ENCODE measurements at regions not wholly inside any gene's neighbourhood (a gene's known extent, or its start where the extent isn't known, plus 50 kb on each side); places are given as distances from the start of the nearest gene placed in this dataset.

DNA sequence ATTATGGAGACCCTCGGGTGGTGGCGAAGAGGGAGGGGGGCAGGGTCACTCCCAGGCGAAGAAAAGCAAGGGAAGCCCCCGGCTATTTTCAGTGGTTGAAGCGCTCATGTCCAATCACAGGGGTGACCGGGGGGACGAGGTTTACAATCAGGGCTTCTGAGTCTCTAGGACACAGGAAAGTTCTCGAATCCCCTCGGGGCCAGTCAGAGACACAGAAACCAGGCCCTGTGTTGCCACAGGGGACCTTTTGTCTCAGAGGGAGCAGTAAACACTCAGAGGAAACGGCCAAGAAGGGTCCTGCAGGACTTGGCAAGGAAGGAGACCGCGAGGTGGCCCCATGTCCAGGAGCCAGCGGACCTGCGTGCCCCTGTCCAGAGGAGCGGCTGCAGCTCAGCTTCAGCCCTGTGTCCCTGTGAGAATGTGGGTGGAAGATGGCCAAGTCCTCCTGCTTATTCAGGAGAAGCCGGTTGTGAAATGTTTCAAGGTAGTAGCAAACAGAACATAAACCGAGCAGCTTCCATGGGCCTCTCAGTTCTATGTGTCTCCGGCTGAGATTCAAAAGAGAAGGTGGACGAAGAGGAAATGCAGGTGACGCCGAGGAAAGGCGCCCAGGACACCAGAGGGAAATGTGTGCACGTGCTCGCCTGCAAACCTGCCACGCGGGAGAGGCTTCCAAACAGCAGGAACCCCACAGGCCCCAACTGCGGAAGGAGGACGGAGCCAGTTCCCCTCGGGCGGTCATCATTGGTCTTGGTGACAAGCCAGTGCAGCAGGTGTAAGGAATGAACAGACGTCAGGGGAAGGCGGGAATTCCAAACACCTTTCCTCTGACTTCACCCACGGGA, 357.6 kb downstream of the BRD1 start:
- H3K4me1 ChIP-seq: no peaks in the 10 kb centered on the region

DNA sequence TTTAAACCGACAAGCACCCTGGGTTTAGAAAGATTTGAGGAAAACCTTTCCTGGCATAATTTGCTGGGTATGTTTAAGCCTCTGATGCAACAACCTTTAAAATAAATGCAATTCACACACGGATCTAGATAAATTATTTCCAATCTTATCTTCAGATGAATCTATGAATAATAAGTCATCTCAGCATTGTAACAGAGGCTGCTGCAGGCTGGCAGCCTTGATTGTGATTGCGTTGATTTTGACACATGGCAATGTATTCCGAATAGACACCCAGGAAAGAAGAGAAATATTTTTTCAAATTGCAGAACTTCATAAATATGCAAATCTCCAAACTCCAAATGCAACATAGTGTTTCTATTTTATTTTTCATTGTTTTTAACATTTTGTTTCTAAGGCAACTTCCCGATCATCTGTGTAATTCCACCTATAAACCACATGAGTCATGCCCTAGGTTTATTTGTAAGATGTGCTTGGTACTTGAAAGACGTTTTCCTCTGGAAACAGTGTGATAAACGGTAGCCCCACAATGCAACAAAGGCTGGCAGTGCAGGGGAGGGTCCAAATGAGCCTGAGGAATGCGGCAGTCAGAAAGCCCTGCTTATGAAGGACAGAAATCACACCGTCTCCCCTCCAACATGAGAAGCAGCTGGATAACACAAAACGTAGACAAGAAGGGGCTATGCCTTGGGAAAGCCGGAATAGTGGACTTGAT, 359.0 kb downstream of the BRD1 start:
- Histone ChIP-seq H3K36me3 (no peaks in the 10 kb centered on the region), H3K4me3 (no peak overlapping the region), H3K27me3 (no peaks in the 10 kb centered on the region), H3K27ac (no peak overlapping the region), H3K4me1 (no peaks in the 10 kb centered on the region), H3K9me3 (no peaks in the 10 kb centered on the region)
- TF ChIP-seq, protein P1, sequence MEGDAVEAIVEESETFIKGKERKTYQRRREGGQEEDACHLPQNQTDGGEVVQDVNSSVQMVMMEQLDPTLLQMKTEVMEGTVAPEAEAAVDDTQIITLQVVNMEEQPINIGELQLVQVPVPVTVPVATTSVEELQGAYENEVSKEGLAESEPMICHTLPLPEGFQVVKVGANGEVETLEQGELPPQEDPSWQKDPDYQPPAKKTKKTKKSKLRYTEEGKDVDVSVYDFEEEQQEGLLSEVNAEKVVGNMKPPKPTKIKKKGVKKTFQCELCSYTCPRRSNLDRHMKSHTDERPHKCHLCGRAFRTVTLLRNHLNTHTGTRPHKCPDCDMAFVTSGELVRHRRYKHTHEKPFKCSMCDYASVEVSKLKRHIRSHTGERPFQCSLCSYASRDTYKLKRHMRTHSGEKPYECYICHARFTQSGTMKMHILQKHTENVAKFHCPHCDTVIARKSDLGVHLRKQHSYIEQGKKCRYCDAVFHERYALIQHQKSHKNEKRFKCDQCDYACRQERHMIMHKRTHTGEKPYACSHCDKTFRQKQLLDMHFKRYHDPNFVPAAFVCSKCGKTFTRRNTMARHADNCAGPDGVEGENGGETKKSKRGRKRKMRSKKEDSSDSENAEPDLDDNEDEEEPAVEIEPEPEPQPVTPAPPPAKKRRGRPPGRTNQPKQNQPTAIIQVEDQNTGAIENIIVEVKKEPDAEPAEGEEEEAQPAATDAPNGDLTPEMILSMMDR (IDR thresholded peaks at IDR 0.05): no peak
- DNase-seq (ENCODE audit: low spot score): no peak

More for the DNA sequence above, 357.6 kb downstream of the BRD1 start:
- Histone ChIP-seq H3K36me3 (no peaks in the 10 kb centered on the region), H3K27me3 (no peaks in the 10 kb centered on the region), H3K9me3 (no peaks in the 10 kb centered on the region), H3K27ac (no peak overlapping the region), H3K4me3 (no peak overlapping the region)
- TF ChIP-seq, protein P1 (IDR thresholded peaks at IDR 0.05): no peak
- DNase-seq (ENCODE audit: low spot score): no peak

DNA sequence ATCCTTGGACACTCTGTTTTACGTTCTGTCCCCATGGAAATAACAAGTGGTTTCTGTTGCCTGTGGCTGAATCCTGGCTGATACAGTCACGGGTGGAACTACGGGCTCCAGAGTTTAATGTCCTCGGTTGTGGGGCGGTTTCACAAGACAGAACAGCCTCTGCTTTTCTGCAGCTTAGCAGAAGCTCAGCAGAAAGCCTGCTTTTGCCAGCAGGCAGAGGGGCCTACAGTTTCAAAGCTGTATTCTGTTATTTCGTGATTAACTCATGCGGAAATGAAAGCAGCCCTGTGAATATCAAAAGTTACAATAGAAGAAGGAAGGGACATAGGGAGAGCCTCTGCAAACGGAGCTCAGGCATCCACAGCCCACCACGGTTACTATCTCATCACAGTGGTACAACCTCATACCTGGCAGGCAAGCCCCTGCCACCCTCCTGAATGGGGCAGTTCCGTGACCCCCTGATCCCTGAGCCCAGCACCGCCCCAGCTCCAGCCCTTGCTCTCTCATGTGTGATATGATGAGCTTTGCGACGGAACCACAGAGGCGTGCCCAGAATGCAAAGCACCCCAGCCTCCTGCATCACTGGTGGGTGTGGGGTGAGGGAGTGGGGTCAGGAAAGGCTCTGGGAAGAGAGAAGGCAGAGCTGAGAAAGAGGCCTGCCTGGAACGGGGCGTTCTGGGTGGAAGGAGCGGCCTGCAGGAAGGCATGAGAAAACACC, 360.6 kb downstream of the BRD1 start:
- H3K4me1 ChIP-seq: no peaks in the 10 kb centered on the region
- no peaks in the 10 kb centered on the region for H3K36me3 ChIP-seq
- H3K27me3 ChIP-seq: no peaks in the 10 kb centered on the region
- no peak for DNase-seq (ENCODE audit: low spot score)
- H3K4me3 ChIP-seq: no peak overlapping the region
- TF ChIP-seq, protein P1 (IDR thresholded peaks at IDR 0.05): no peak
- H3K9me3 ChIP-seq: no peaks in the 10 kb centered on the region
- no peak overlapping the region for H3K27ac ChIP-seq

- no peak overlapping the region for H3K27ac ChIP-seq
- no peak overlapping the region for H3K4me3 ChIP-seq
- no peaks in the 10 kb centered on the region for H3K36me3 ChIP-seq
- no peaks in the 10 kb centered on the region for H3K4me1 ChIP-seq
- no peaks in the 10 kb centered on the region for H3K27me3 ChIP-seq
- H3K9me3 ChIP-seq: no peaks in the 10 kb centered on the region
- TF ChIP-seq, protein P1 (IDR thresholded peaks at IDR 0.05): no peak
- no peak for DNase-seq (ENCODE audit: low spot score)
These were observed 363.6 kb downstream of the BRD1 start for GRCh38 chr22:49464037-49464436.

DNA sequence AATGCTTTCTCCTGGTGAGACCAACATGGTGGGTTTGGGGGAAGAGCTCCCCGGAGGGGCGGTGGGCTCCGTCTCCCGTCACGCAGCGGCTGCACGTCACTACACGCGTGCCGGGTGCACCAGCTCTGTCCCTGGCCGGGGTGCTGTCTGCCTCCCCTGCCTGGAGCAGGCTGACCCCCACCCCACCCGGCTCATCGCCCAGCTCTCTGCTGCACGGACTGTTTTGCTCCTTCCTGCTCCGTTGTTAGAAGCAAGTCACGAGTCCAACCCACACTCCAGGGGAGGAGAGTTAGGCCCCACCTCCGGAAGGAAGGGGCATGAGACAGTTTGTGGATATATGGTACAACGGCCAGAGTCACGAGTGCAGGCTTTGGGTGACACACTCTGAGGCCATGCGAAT, 364.9 kb downstream of the BRD1 start:
- Histone ChIP-seq H3K36me3 (no peaks in the 10 kb centered on the region), H3K4me3 (no peak overlapping the region), H3K9me3 (no peaks in the 10 kb centered on the region), H3K27me3 (no peaks in the 10 kb centered on the region), H3K27ac (no peak overlapping the region), H3K4me1 (no peaks in the 10 kb centered on the region)
- TF ChIP-seq, protein P1 (IDR thresholded peaks at IDR 0.05): no peak
- no peak for DNase-seq (ENCODE audit: low spot score)

Measured in right atrium auricular region (tissue), 2 donors.